Chondrocyte (in vitro differentiated cells): ENCODE measurements at regions not wholly inside any gene's neighbourhood (a gene's known extent, or its start where the extent isn't known, plus 50 kb on each side); places are given as distances from the start of the nearest gene placed in this dataset.

ENCODE experiments used
- DNase-seq: peaks from one replicate; pipeline ENCODE4 v3.0.0; 2021; ENCODE audit warnings: mixed read lengths, low spot score
- H3K27ac Mint-ChIP-seq: one replicate; pipeline ENCODE4 v1.8.0; 2021; ENCODE audit warnings: mild to moderate bottlenecking, moderate library complexity, mixed read lengths; ENCODE audit not compliant: unreplicated experiment
- H3K27me3 Mint-ChIP-seq: 2 replicates; pipeline ENCODE4 v1.8.0; 2021; ENCODE audit warnings: low read depth, mixed read lengths
- H3K36me3 Mint-ChIP-seq: 2 replicates; pipeline ENCODE4 v1.8.0; 2021; ENCODE audit warnings: low read depth, mixed read lengths
- H3K4me1 Mint-ChIP-seq: 2 replicates; pipeline ENCODE4 v1.8.0; 2021; ENCODE audit warnings: low read depth, mild to moderate bottlenecking, mixed read lengths
- H3K4me3 Mint-ChIP-seq: one replicate; pipeline ENCODE4 v1.8.0; 2021; ENCODE audit warnings: mild to moderate bottlenecking, moderate library complexity, mixed read lengths; ENCODE audit not compliant: unreplicated experiment
- H3K9me3 Mint-ChIP-seq: 2 replicates; pipeline ENCODE4 v1.8.0; 2021; ENCODE audit warnings: low read depth, mixed read lengths
- CTCF ChIP-seq: fragments of 200-600 bp; sonication (generic); IDR thresholded peaks from 2 replicates; pipeline ENCODE4 v1.5.0; 2021; ENCODE audit warnings: antibody characterized with exemption, mild to moderate bottlenecking, moderate library complexity

GRCh38 chr1:98336472-98337083 lies 324.9 kb upstream of the SNX7 start:
- Mint-ChIP-seq H3K27me3 (no peaks in the 10 kb centered on the region), H3K4me3 (no peak overlapping the region)
- no peak for TF ChIP-seq CTCF

GRCh38 chr1:98333936-98334335 lies 327.6 kb upstream of the SNX7 start:
- H3K27ac Mint-ChIP-seq = no peak overlapping the region
- peaks cover 32% of the 10 kb centered on the region for H3K4me1 Mint-ChIP-seq
- no peak overlapping the region for H3K4me3 Mint-ChIP-seq
- no peaks in the 10 kb centered on the region for H3K27me3 Mint-ChIP-seq
- no peak for DNase-seq
- peaks cover 3% of the 10 kb centered on the region for H3K9me3 Mint-ChIP-seq
- no peaks in the 10 kb centered on the region for H3K36me3 Mint-ChIP-seq
- no peak for TF ChIP-seq CTCF

More at GRCh38 chr1:98336472-98337083, 324.9 kb upstream of the SNX7 start:
- no peak for DNase-seq
- Mint-ChIP-seq H3K9me3 (peaks cover 3% of the 10 kb centered on the region), H3K4me1 (peaks cover 31% of the 10 kb centered on the region), H3K36me3 (no peaks in the 10 kb centered on the region), H3K27ac (no peak overlapping the region)

GRCh38 chr1:98333406-98333805 lies 328.1 kb upstream of the SNX7 start:
- Mint-ChIP-seq H3K27ac (peak overlapping the region; percentile 57), H3K27me3 (no peaks in the 10 kb centered on the region)

GRCh38 chr1:98331718-98332311 lies 329.7 kb upstream of the SNX7 start:
- Mint-ChIP-seq H3K27ac (peak overlapping the region; percentile 87), H3K36me3 (no peaks in the 10 kb centered on the region), H3K9me3 (no peaks in the 10 kb centered on the region), H3K27me3 (no peaks in the 10 kb centered on the region), H3K4me1 (peaks cover 50% of the 10 kb centered on the region), H3K4me3 (peak overlapping the region; percentile 31)
- no peak for TF ChIP-seq CTCF
- DNase-seq = no peak

More at GRCh38 chr1:98333406-98333805, 328.1 kb upstream of the SNX7 start:
- H3K36me3 Mint-ChIP-seq = no peaks in the 10 kb centered on the region
- no peak for DNase-seq
- H3K4me3 Mint-ChIP-seq = no peak overlapping the region
- peaks cover 3% of the 10 kb centered on the region for H3K9me3 Mint-ChIP-seq
- no peak for TF ChIP-seq CTCF
- H3K4me1 Mint-ChIP-seq = peaks cover 36% of the 10 kb centered on the region

GRCh38 chr1:98331243-98331642 lies 330.3 kb upstream of the SNX7 start:
- Mint-ChIP-seq H3K9me3 (no peaks in the 10 kb centered on the region), H3K27me3 (no peaks in the 10 kb centered on the region), H3K4me3 (no peak overlapping the region), H3K4me1 (peaks cover 54% of the 10 kb centered on the region), H3K27ac (peak overlapping the region; percentile 87), H3K36me3 (no peaks in the 10 kb centered on the region)
- TF ChIP-seq CTCF = no peak
- DNase-seq = no peak
